Activated CD8-positive, alpha-beta memory T cell treated with anti-CD3 and anti-CD28 coated beads for 4 hours (primary cell): ENCODE measurements at regions not wholly inside any gene's neighbourhood (a gene's known extent, or its start where the extent isn't known, plus 50 kb on each side); places are given as distances from the start of the nearest gene placed in this dataset.

ENCODE experiments used
- DNase-seq, 2 donors: peaks; one replicate each; pipeline ENCODE4 v3.0.0-alpha.2; 2020; ENCODE audit warnings: low read depth in 2 of 2

DNA sequence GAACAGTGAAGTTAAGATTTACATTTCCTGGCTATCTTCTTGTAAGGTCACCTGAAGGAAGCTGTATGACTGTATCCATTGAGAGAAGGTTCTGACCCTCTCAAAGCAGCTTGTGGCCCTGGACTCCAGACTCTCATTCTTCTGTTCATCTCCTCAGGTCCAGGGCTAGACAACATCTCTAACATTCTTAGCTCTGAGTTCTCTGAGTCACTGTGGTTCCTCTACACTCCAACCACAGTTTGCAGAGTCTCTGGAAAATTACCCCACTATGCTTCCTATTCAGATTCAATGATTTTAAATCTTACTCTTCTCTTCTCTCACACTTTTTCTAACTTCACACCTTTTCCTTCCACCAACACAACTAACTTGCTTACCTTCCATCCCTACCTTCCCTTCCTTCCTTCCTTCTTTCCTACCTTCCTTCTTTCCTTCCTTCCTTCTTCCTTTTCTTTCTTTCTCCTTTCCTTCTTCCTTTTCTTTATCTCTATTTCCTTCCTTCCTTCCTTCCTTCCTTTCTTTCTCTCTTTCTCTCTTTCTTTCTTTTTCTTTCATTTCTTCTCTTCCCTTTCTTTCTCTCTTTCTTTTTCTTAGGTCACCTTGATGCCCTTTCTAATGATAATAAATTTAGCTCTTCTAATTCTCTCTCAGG lies 824.3 kb upstream of the ZEB2 start:
- DNase-seq = no peak

DNA sequence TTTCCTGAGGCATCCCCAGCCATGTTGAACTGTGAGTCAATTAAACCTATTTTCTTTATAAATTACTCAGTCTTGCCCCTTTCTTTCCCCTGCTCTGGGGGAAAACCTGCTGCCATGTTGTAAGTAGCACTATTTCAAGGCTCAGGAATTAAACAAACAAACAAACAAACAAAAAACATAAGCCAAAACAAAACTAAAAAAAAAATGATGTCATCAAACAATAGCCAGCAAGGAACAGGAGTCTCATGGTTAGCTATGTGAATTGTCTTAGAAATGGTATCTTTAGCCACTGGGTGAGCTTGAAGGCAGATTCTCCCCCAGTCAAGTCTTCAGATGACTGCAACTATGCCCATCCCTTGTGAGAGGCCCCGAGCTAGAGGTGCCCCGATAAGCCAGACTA lies 823.4 kb upstream of the ZEB2 start:
- DNase-seq = no peak

DNA sequence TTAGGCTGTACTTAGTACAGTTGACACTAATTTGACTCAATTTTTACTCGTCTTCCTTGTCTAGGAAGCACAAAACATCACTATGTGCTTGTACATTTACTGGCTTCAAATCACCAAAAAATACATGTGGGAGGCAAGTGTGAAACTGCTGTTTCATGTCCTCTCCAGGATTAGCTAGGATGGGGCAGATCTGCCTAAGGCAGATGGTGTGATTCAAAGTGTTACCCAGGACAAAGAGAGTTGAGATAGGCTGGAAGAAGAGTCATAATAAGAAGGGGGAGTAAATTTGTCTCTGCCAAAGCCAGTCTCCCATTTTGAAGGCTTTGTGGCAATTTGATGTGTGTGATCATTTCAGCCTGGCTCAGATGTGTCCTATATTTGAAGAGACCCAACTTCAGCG lies 821.6 kb upstream of the ZEB2 start:
- DNase-seq = no peak

DNA sequence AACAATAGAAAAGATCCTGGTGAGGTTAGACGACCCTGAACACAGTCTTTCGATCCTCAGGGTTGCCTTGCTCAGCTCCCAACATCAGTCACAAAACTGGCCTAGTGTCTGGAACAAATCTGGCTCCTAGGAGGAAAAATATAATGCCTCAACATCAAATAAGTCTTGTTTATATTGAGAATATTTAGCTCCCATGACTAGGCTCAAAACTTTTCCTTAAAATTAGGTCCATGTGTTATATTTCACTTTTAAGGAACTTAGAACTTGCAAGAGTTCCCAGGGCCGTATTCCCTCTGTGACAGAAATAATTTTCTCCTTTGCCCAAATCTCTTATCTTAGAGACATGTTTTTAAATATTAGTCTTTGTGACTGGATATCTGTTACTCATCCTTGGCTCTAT lies 819.7 kb upstream of the ZEB2 start:
- DNase-seq = no peak

DNA sequence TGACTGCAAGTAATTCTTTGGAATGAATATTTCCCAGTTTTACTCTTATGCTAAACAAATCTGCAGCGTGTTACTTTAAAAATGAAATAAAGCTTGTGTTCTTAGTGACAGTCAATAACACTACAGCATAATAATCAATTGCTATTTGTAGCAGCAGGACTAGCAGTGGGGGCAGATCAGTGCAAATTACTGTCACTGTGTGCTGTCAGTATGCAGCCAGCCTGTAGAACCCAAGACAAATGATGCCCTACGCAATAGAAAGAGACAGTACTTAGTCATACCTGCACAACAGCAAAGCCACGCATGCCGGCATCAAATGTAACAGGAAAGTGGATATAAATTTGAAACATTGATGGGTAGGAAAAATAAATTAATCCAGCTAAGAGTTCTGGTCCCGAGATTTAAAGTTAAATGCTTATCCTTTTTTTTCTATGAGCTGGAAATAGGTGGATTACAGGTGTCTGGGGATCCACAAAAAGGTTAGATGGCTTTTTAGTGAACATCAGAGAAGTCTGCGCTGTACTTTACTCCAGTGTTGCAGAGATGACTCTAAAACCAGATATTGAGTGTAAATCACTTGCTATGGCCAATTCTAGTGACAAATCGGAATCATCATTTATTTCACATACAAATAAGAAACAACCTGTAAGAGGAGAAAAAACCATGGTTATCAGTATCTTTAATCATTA lies 812.4 kb upstream of the ZEB2 start:
- DNase-seq = no peak

DNA sequence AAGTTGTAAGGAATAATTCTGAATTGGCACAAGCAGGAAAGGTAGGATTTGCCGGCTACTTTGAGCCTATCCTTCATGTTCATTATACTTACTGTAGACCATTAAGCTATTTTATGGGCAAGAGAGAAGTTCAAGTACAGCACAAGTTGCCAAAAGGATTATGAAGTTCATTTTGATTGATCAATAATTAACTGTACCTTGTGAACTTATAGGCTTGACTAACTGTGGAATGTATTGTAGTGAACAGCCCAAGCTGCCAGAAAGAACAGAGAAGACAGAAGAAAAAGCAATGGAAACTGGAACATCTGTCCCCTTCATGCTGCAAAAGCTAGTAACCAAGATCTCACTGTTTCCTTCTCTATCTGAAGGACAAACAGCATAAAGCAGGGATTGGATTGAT lies 810.1 kb upstream of the ZEB2 start:
- DNase-seq = no peak

DNA sequence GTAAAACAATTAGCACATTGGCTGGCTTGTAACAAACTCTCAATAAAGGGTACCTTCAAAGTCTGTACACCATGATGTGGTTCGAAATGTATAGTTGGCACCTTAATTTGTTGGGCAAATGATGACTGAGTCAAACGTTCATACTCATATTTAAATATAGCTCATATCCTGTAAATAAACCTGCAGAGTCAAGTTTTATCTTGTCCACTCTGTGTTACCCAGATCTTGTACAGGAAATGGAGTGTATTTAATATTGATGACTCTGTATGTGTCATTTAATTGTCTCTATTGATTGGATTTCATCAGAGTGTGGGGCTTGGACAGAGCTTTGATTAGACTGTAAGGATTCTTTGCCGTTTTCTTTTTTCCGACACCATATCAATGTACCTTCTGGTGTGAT lies 805.6 kb upstream of the ZEB2 start:
- DNase-seq = no peak

DNA sequence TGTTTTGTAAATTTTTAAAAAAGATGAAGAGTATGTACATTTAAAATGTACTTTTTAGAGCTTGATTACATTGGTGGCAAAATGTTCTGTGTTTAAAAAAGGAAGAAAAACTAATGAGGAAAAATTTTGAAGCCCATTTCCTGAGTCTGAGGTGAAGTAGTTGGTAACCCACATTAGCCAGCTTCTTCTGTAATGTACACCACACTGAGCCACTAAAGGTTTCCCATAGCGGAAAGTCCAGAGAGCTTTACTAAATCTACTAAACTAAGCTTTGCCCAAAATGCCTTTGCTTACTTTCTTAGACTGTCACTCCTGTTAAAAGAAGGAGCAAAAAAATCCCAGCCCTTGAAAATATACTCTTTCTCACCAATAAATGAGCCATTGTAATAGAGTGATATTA lies 804.8 kb upstream of the ZEB2 start:
- no peak for DNase-seq

DNA sequence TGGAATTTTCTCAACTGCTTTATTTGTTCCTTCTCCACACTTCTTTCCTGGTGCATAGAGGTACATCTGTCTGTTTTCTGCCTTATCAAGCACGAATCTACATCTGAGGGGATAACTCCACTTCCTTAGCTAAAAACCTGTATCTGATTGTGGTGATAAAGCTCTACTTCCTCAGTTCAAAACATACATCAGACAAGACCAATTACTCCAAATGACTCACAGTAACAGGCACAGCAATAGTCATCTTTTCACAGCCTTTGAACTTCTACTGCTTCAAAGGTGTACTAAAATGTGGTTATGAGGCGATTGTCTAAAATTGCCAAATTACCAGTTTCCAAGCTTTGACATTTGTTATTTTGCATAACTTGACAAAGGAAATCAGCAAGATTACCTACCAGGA lies 803.6 kb upstream of the ZEB2 start:
- no peak for DNase-seq

DNA sequence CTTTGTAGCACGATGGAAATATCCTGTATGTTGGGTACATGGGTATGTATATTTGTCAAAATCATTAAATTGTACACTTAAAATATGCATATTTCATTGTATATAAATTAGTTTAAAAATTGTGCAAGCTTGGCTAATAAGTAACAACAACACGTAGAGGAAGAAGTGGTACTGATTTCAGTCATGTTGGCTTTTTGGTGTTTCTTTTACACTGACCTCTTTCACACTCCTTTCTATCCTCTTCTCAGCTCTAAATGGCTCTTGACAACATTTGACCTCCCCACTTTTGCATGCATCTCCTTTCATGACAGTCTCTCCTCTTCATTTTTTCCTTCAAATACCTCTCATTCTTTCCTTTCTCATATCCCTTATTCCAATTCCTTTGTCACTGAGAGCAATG lies 801.4 kb upstream of the ZEB2 start:
- DNase-seq = no peak

DNA sequence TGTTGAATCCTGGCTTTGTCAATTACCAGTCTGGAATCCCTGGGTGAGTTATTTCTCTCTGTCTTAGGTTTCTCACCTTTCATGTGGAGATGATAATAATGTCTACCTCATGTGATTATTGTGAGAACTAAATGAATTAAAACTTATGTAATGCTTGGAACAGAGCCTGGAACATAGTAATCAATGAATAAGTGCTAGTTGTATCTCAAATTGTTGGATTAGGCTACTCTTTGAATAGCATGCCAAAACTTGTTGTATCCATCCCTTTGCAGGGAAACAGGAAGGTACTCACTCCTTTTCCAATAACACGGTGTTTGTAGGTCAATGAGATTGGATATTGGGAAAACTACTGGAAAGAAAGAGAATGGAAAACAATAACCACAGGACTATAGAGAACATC lies 796.6 kb upstream of the ZEB2 start:
- no peak for DNase-seq

DNA sequence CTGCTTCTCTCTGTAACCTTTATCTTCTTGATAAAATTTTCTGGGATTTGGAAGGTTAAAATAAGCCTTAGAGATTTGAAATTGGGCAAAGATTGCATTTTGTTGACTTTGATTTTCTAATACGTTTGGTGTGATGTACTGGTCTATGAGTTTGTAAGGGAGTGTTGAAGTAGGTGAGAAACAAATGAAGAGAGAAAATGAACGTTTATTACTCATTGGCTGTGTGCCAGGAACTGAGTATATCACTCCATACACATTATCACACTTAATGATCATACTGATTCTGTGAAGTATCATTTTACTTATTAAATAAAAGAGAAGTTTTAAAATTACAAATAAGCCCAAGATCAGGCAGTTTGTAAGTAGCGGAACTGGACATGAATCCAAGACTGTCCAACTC lies 795.1 kb upstream of the ZEB2 start:
- DNase-seq = no peak

DNA sequence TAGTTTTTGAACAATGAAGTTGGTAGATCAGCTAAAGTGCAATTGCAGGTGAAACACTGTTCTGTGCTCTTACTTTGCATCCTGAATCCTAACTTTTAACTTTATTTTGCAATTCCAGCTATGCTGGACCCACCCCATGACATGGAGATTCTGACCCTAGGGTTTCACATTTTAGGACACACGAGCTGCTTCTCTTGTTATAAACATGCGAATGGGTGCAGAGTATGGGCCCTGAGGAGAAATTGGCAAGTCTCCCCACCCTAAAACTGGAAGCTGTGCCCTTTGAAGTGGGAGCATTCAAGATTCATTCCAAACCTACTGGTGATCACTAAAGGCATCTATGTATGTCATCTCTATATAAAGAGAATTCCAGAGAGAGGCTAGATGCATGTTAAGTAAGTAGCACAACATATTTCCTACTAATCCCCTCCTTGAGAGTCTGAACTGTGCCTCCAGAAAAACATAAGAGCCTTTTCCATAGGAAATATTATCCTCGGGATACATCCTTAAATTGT lies 794.3 kb upstream of the ZEB2 start:
- no peak for DNase-seq

DNA sequence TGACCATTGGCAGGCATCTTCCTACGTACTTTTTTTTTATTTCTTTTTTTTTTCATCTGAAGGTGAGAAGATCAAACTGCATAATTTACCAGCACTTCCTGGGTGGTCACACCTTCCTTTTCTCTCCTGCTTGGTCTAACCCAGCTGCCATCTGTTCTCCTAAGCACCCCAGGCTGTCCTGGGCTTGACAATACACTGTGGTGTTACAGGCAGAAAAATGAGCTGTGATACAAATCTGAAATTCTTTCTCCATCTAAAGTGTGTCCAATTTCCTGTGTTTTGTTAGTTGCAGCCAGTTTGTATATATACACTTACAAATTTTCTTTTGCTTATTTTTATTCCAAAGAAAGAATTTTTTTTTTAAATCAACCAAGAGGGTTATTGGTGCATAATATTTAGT lies 786.0 kb upstream of the ZEB2 start:
- no peak for DNase-seq

DNA sequence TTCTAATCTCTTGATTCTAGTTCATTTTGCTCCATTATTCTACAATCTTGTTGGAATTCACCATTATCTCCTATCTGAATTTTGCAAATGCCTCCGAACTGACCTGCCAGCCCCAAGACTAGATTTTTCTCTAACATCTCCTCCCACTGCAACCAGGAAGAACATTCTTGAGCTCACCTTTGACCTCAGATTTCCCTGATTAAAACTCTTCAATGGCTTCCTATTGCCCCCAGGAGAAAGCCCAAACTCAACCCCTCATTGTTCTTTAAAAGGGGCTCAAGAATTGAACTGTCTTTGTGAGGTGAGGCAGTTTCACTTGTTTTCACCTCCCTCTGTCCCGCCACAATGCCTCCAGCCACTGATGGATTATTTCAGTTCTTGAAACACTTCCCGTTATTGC lies 784.6 kb upstream of the ZEB2 start:
- DNase-seq = no peak

DNA sequence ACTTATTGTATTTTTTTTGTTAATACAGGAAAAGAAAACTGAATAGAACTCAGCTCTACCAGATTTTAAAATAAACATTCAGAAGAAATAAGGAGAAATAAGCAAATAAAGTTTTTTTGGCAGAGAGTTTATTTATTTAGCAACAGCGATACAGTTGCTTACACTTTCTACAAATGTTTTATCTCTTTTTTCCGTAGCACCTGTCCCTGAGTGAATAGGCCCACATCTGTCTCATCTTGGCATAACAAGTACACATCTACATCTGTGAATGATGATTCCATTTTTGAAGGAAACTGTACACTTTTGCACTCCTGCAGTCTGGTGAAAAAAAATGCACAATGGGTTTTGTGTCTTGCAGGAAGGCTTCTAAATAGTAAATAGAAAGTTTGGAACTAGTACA lies 783.6 kb upstream of the ZEB2 start:
- no peak for DNase-seq

DNA sequence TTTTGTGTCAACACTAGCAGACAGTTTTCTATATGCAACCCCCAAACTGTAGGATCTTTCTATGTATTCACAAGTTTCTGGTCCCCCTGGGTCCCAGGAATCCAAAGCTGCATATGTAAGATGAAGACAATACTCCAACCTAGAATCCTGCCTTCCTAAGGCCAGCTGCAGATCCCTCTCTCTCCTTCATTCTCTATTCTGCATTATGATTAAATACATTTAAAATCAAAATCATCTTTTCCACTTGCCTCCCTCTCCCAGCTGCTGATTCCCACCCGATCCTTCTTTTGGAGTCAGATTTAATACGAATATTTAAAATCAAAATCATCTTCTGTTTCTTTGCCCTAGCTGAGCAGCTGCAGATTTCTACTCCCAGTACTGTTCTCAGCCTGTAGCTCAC lies 783.0 kb upstream of the ZEB2 start:
- DNase-seq = no peak

DNA sequence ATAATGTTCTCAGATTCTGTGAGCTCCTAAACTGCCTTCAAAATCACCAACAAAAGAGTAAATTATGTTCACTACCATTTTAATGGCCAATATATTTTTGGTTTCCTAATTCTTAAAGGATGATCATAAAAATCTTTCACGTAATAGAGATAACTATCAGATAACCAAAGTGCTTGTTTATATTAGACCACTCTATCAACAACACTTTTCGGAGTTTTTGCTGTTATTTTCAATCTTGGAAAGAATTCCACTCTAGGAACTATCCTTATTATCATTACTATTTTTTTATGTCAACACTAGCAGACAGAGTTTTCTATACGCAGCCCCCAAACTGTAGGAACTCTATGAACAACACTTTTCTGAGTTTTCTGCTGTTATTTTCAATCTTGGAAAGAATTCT lies 782.5 kb upstream of the ZEB2 start:
- no peak for DNase-seq

DNA sequence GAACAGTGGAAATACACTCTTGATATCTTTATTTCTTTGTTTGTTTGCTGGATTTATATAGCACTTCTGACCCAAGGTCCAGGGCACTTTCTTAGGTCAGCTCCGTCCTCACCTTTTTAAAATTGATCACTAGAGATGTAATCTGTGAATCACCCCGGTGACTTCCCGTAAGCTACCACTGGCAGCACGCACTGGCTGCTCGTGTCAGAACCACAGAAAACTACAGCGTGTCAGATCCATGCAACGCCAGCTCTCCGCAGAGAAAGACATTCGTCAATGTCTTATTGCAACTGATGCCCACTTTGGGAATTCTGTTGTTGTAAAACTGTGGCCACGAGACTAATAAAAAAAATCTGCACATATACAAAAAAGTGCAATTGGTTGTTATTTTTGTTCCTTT lies 779.4 kb upstream of the ZEB2 start:
- DNase-seq = no peak

DNA sequence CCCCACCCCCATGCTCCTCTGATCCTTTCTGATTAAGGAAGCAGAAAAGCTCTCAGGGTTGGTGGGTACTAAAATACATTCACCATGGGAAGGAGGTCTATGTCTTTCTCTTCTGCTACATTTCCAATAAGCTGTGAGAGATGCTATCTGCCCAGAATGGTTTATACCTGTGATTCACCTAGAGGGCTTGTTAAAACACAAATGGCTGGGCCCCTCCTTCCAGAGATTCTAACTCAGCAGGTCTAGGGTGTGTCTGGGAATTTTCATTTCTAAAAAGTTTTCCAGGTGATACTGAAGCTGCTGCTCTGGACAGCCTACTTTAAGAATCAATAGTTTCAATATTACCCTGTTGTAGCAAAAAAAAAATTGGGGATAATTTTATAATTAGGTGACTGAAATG lies 772.2 kb upstream of the ZEB2 start:
- no peak for DNase-seq

DNA sequence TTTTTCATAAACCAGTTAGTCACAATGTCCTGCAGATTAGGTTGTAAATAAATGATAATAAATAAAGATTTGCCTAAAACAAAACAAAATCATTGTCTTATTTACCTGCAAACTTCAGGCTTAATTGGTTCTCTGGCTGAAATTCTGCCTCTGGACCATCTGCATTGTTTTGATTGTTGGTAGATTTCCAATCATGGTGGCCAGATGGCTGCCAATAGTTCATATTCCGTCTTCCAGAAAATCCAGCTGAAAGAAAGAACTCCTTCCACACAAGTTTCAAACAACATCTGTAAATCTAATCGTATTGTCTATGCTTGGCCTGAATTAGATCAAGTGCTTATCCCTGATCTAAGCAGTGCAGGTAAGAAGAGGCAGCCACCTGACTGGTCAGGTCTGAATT lies 771.1 kb upstream of the ZEB2 start:
- no peak for DNase-seq

DNA sequence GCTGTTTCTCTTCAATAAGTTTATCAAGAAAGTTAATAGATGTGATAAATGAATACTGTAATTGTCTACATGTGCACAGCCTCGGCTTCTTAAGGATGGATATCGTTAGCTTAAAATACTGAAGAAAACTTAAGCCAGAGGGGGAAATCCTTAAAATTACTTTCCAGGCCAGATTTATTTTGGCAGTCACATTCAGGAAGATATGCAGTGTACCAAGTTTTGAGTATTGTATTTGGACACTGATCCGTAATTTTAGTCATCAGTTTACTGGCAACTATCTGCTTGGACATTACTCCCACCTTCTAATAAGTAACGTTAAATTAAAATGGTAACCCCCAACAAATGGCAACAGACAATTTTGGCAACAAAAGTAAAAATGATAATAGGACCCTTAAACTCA lies 770.0 kb upstream of the ZEB2 start:
- no peak for DNase-seq

DNA sequence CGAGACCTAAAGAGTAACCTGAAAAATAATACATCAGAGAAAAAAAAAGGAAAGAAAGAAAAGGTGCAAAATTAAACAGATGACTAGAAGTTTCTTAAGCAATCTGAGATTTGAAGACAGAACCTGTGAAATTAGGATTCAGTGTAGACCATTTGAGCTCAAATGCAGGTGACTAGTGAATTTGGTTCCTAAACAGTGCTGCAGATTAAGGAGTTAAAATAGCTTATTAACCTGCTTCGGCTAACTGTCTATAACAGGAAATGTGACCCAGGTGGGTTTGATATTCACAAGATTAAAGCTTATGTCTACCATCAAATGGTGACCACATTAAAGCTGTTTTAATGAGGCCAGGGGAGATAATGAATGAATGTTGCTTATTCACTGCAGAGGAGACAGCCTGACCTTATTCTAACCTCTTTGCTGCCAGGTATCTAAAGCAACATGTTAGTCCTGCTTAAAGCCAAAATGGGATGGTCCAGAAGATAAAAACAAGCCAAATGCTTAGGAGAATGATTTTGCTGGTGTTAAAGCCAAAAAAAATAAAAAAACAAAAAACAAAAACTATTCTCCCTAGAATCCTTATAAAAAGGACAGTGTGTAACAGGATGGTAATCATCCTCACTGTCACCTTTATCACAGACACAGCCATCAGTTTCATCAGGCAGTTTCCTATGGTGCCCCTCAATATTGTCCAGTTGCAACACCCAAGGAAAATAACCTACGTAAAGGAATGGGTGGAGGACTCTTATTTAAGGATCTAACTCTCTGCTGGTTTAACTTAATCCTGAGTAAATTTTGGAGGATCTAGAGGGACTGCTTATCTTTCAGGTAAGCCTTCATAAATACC lies 769.0 kb upstream of the ZEB2 start:
- no peak for DNase-seq
